Caco-2 (cell line): ENCODE measurements at regions not wholly inside any gene's neighbourhood (a gene's known extent, or its start where the extent isn't known, plus 50 kb on each side); places are given as distances from the start of the nearest gene placed in this dataset.

Experiments used
- BruUV-seq: library from RNA; stranded (reverse); fragments of 400-500 nt; replicated peaks from 2 replicates; lab custom pipeline; 2021; lab: Mats Ljungman, UMichigan
- CTCF ChIA-PET: fragments of 300-600 bp; sonication (Branson Sonifier 250); formaldehyde crosslinking; loops from one replicate; lab custom pipeline; 2022; ENCODE audit warnings: antibody characterized with exemption; lab: Charles Lee
- POLR2A ChIA-PET: fragments of 300-600 bp; sonication (Branson Sonifier 250); formaldehyde crosslinking; loops from one replicate; lab custom pipeline; 2022; ENCODE audit warnings: antibody characterized with exemption; lab: Charles Lee
- DNase-seq, 2 experiments: peaks; one replicate each; pipeline versions ENCODE4 v3.0.0 to v3.0.0-alpha.2; 2020 to 2022
- H3K27me3 ChIP-seq: replicated peaks from 2 replicates; pipeline ENCODE4 v1.6.0; 2011; ENCODE audit warnings: low read length; ENCODE audit not compliant: control insufficient read depth, insufficient read depth
- H3K36me3 ChIP-seq: 2 replicates; pipeline ENCODE4 v1.5.1; 2011; ENCODE audit warnings: low read length; ENCODE audit not compliant: control insufficient read depth, insufficient read depth
- H3K4me1 ChIP-seq: fragments of 250-450 bp; sonication (Bioruptor Pico); 2 replicates; pipeline ENCODE4 v1.5.1; 2020; ENCODE audit warnings: mild to moderate bottlenecking
- H3K4me3 ChIP-seq: 2 replicates; pipeline ENCODE4 v1.5.1; 2011; ENCODE audit warnings: low read depth, mild to moderate bottlenecking, control low read depth, low read length
- H3K9me3 ChIP-seq: fragments of 250-450 bp; sonication (Bioruptor Pico); 2 replicates; pipeline ENCODE4 v1.5.1; 2020; ENCODE audit warnings: mild to moderate bottlenecking, moderate library complexity
- H3K27ac Mint-ChIP-seq: one replicate; pipeline ENCODE4 v1.8.0; 2022; ENCODE audit warnings: mixed read lengths; ENCODE audit not compliant: unreplicated experiment
- H3K27me3 Mint-ChIP-seq: one replicate; pipeline ENCODE4 v1.8.0; 2022; ENCODE audit warnings: mixed read lengths; ENCODE audit not compliant: insufficient read depth, unreplicated experiment
- H3K36me3 Mint-ChIP-seq: one replicate; pipeline ENCODE4 v1.8.0; 2022; ENCODE audit warnings: mild to moderate bottlenecking, mixed read lengths; ENCODE audit not compliant: insufficient read depth, unreplicated experiment
- H3K4me1 Mint-ChIP-seq: one replicate; pipeline ENCODE4 v1.8.0; 2022; ENCODE audit warnings: low read depth, mixed read lengths; ENCODE audit not compliant: unreplicated experiment
- H3K4me3 Mint-ChIP-seq: one replicate; pipeline ENCODE4 v1.8.0; 2022; ENCODE audit warnings: mild to moderate bottlenecking, moderate library complexity, mixed read lengths; ENCODE audit not compliant: unreplicated experiment
- H3K9me3 Mint-ChIP-seq: one replicate; pipeline ENCODE4 v1.8.0; 2022; ENCODE audit warnings: mixed read lengths; ENCODE audit not compliant: unreplicated experiment
- intact Hi-C: fragments of 100-400 bp; cut with micrococcal nuclease; formaldehyde crosslinking; loops from one replicate; pipeline ENCODE4 v1.10.0; 2022; ENCODE audit not compliant: unreplicated experiment
- TF ChIP-seq, protein P1 (sequence below), 2 experiments: fragments of 200-600 bp in 1 of 2; IDR thresholded peaks; 1 replicate in 1 of 2; 2 replicates in 1 of 2; pipeline versions ENCODE4 v1.5.1 to v1.8.0; 2011 to 2022; ENCODE audit warnings: antibody characterized with exemption in 1 of 2, control low read depth in 1 of 2, inconsistent platforms in 1 of 2, low read depth in 1 of 2, low read length in 1 of 2, mild to moderate bottlenecking in 1 of 2, moderate library complexity in 1 of 2; ENCODE audit not compliant: insufficient read depth in 1 of 2, severe bottlenecking in 1 of 2, unreplicated experiment in 1 of 2

DNA sequence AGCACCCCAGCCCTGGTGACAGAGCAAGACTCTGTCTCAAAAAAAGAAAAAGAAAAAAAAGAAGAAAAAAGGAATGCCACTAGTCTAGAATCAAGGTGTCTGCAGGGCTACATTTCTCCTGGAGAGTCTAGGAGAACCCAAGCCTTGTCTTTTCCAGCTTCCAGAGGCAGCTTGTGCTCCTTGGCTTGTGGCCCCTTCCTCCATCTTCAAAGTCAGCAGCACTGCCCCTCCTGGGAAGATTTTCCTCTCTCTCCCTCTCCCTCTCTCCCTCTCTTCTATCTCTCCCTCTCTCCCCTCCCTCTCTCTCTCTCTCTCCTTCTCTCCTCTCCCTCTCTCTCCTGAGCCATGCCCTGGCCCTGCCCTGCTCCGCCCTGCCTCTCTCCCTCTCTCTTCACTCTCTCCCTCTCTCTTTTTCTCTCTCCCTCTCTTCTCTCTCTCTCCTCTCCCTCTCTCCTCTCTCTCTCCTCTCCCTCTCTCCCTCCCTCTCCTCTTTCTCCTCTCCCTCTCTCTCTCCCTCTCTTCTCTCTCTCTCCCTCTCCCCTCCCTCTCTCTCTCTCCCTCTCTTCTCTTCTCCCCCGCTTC, 97.7 kb upstream of the FGF3 start:
- Mint-ChIP-seq H3K9me3 (peaks cover 15% of the 10 kb centered on the region), H3K27ac (no peak overlapping the region), H3K27me3 (peaks cover 10% of the 10 kb centered on the region), H3K36me3 (peaks cover 5% of the 10 kb centered on the region), H3K4me1 (peaks cover 6% of the 10 kb centered on the region), H3K4me3 (no peak overlapping the region)
- DNase-seq = peak in 1 of 2 experiments; percentile 21
- CTCF ChIA-PET = interaction anchor here (0.8 kb wide), 1 partner anchor 279 kb away, joined by 4 read pairs; no protein-coding TSS in a partner anchor
- Histone ChIP-seq H3K36me3 (no peaks in the 10 kb centered on the region), H3K27me3 (no peaks in the 10 kb centered on the region), H3K4me1 (peaks cover 29% of the 10 kb centered on the region), H3K4me3 (no peak overlapping the region), H3K9me3 (no peaks in the 10 kb centered on the region)
- POLR2A ChIA-PET = no interaction called here
- BruUV-seq = no TSS peak
- intact Hi-C loops = no loop called here
- TF ChIP-seq, protein P1, sequence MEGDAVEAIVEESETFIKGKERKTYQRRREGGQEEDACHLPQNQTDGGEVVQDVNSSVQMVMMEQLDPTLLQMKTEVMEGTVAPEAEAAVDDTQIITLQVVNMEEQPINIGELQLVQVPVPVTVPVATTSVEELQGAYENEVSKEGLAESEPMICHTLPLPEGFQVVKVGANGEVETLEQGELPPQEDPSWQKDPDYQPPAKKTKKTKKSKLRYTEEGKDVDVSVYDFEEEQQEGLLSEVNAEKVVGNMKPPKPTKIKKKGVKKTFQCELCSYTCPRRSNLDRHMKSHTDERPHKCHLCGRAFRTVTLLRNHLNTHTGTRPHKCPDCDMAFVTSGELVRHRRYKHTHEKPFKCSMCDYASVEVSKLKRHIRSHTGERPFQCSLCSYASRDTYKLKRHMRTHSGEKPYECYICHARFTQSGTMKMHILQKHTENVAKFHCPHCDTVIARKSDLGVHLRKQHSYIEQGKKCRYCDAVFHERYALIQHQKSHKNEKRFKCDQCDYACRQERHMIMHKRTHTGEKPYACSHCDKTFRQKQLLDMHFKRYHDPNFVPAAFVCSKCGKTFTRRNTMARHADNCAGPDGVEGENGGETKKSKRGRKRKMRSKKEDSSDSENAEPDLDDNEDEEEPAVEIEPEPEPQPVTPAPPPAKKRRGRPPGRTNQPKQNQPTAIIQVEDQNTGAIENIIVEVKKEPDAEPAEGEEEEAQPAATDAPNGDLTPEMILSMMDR (IDR thresholded peaks at IDR 0.05; ENCODE audit: insufficient read depth in 1 of 2, low read depth in 1 of 2, low read length in 1 of 2, severe bottlenecking in 1 of 2, unreplicated experiment in 1 of 2) = no peak

DNA sequence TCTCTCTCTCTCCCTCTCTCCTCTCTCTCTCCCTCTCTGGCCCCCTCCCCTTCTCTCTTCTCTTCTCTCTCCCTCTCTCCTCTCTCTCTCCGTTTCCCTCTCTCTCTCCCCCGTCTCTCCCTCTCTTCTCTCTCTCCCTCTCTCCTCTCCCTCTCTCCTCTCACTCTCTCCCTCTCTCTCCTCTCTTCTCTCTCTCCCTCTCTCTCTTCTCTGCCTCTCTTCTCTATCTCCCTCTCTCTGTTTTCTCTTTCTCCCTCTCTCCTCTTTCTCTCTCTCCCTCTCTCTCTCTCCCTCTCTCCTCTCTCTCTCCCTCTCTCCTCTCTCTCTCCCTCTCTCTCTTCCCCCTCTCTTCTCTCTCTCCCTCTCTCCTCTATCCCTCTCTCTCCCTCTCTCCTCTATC, 98.3 kb upstream of the FGF3 start:
- Histone ChIP-seq H3K9me3 (no peaks in the 10 kb centered on the region), H3K36me3 (no peaks in the 10 kb centered on the region), H3K4me1 (peaks cover 29% of the 10 kb centered on the region), H3K4me3 (no peak overlapping the region), H3K27me3 (no peaks in the 10 kb centered on the region)
- Mint-ChIP-seq H3K4me3 (no peak overlapping the region), H3K27me3 (peaks cover 10% of the 10 kb centered on the region), H3K4me1 (peaks cover 6% of the 10 kb centered on the region), H3K36me3 (peaks cover 5% of the 10 kb centered on the region), H3K27ac (no peak overlapping the region), H3K9me3 (peaks cover 15% of the 10 kb centered on the region)
- no peak for DNase-seq
- TF ChIP-seq, protein P1 (IDR thresholded peaks at IDR 0.05; ENCODE audit: insufficient read depth in 1 of 2, low read depth in 1 of 2, low read length in 1 of 2, severe bottlenecking in 1 of 2, unreplicated experiment in 1 of 2) = no peak
- ChIA-PET CTCF (interaction anchor here (1.0 to 1.9 kb wide), 5 partner anchors 26 to 279 kb away, joined by 3 to 21 read pairs (median 8); no protein-coding TSS in a partner anchor), POLR2A (no interaction called here)
- no TSS peak for BruUV-seq
- intact Hi-C loops = no loop called here

DNA sequence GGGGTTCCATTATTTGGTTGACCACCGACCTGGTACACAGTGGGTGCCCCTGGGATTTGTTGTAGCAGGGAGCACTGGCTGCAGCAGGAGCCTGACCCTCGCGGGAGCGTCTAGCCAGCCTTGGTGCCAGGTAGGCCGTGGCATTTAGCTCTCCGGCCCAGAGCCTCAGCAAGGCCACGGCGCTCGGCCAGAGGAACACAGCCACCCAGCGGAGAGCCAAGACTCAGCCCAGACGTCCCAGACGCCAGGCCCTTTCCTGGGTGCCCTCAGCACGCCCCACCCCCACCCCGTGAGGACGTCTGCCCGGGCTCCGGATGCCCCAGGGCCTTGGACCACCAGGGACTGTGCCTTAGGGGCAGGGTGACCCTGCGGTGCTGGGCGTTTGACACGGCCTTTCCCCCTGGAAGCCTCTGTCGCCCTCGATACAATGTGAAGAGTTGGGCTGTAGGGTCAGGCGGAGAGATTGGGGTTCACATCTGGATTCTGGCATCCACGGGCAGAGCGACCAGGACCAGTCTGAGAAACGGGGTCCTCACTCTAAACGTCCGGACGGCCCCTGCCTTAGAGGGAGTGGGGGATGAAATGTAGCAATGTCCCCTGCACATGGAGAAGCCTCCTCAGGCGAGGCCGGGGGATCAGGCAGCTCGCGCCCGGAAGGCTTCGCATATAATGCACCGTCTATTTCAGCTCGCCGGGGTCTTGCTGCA, 99.2 kb upstream of the FGF3 start:
- DNase-seq = peak in 1 of 2 experiments; percentile 32
- Histone ChIP-seq H3K36me3 (no peaks in the 10 kb centered on the region), H3K9me3 (no peaks in the 10 kb centered on the region), H3K4me3 (no peak overlapping the region), H3K27me3 (no peaks in the 10 kb centered on the region), H3K4me1 (peaks cover 29% of the 10 kb centered on the region)
- POLR2A ChIA-PET = no interaction called here
- H3K9me3 Mint-ChIP-seq = peaks cover 15% of the 10 kb centered on the region
- no peak overlapping the region for H3K4me3 Mint-ChIP-seq
- TF ChIP-seq, protein P1 (IDR thresholded peaks at IDR 0.05; ENCODE audit: insufficient read depth in 1 of 2, low read depth in 1 of 2, low read length in 1 of 2, severe bottlenecking in 1 of 2, unreplicated experiment in 1 of 2) = no peak
- H3K27me3 Mint-ChIP-seq = peaks cover 10% of the 10 kb centered on the region
- H3K36me3 Mint-ChIP-seq = peaks cover 5% of the 10 kb centered on the region
- CTCF ChIA-PET = interaction anchor here (0.7 to 1.9 kb wide), 16 partner anchors 11 to 284 kb away, joined by 3 to 21 read pairs (median 4); partner anchors contain the start of gene FADD
- no TSS peak for BruUV-seq
- H3K27ac Mint-ChIP-seq = no peak overlapping the region
- intact Hi-C loops = no loop called here
- peaks cover 6% of the 10 kb centered on the region for H3K4me1 Mint-ChIP-seq
